D721Med (cell line): ENCODE measurements at regions not wholly inside any gene's neighbourhood (a gene's known extent, or its start where the extent isn't known, plus 50 kb on each side); places are given as distances from the start of the nearest gene placed in this dataset.

Source experiments
- DNase-seq: peaks from one replicate; pipeline ENCODE4 v3.0.0; 2011; ENCODE audit warnings: low spot score; ENCODE audit not compliant: insufficient read length
- FAIRE-seq: peaks from 2 replicates; lab custom pipeline; 2011; peaks lifted over from hg19 to GRCh38; lab: Jason Lieb, UNC
- CTCF ChIP-seq: IDR thresholded peaks from 2 replicates; pipeline ENCODE4 v1.5.1; 2012; ENCODE audit warnings: mild to moderate bottlenecking, control low read depth; ENCODE audit not compliant: insufficient read depth; ENCODE audit errors: missing control alignments

DNA sequence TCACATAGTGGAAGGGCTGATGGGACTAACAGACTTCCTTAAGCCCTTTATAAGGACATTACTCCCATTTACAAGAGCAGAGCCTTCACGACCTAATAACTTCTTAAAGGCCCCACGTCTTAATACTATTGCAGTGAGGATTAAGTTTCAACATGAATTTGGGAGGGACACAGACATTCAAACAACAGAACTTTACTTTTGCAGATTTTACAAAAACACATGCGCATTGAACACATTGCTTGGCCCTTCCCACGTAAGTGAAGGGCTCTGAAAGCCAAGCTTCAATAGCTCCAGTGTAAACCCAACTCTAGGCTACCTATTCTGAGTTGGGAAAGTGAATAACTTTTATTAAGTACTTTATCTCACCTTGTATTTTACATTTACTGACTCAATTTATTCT lies 53.8 kb upstream of the DNAH5 start:
- DNase-seq (no peak), FAIRE-seq (no peak)
- TF ChIP-seq CTCF, result no peak

DNA sequence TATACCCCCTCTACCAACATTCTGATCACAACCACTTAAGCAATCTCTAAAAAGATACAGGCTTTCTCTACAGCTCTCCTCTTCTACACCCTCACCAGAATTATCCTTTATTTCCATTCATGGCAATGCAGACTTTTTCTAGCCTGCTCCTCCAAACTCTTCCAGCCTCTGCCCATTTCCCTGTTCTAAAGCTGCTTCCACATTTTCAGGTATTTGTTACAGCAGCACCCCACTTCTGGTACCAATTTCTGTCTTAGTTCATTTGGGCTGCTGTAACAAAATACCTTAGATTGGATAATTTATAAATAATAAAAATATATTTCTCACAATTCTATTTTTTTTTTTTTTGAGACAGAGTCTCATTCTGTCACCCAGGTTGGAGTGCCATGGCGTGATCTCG lies 53.0 kb upstream of the DNAH5 start:
- DNase-seq, result no peak
- FAIRE-seq, result no peak
- TF ChIP-seq CTCF, result no peak

DNA sequence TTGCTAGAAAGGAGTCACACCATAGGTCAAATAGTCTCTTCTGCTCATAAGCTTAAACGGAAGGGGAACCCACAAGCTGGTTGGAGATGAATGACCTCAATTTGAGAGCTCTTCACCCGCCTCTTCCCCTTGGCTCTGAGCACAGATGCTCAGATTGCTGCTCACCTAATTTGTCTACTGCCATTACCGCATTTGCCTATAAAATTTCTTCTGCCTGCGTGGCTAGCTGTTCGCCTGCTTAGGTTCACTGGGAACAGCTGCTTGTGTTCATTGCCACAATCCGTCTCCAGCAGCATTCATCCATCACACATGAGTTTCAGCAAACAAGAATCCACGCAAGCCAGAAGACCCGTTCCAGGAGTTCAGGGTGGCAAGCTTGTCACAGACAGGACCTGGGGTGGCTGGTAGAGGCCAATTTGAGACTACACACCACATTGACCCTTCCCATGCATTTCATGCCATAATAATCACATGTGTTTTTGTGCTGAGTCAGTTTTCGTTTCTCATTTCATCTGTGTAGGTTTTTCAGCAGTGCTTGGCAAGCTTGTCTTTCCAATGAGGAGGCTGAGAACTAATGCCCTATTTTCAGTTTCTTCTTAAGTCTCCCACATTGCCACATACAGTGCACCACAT lies 50.2 kb upstream of the DNAH5 start:
- DNase-seq (no peak), FAIRE-seq (no peak)
- TF ChIP-seq CTCF, result no peak
